NCI-H748 (cell line): ENCODE measurements at regions not wholly inside any gene's neighbourhood (a gene's known extent, or its start where the extent isn't known, plus 50 kb on each side); places are given as distances from the start of the nearest gene placed in this dataset.
A peak's percentile ranks its signal among the peaks of the same experiment; 100 is the strongest.
"Not testable (repeated sequence)": the region's sequence is repeated elsewhere in the genome, so short reads cannot be mapped to it uniquely, and the experiment has no call there.

Source experiments
- DNase-seq: peaks from one replicate; lab custom pipeline; 2025; ENCODE audit not compliant: unreplicated experiment; lab: John Stamatoyannopoulos, UW

DNA sequence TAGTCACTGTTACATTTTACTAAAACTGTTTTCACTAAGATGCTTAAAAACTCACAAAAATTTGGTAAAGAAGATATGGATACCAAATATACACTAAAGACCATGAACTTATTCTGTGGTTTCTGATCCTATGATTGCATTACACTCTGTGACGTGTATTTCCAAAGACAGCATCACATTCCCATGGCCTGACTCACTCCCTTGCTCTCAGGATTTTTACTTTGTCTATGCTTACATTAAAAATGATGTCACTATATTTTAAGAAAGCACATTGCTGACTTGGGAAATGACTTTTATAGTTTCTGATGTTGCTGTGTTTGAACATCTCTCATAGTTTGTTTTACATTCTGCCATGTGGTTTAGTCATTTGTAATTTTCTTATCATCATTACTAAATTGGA lies 327.9 kb upstream of the MAGEB18 start:
- no peak for DNase-seq

DNA sequence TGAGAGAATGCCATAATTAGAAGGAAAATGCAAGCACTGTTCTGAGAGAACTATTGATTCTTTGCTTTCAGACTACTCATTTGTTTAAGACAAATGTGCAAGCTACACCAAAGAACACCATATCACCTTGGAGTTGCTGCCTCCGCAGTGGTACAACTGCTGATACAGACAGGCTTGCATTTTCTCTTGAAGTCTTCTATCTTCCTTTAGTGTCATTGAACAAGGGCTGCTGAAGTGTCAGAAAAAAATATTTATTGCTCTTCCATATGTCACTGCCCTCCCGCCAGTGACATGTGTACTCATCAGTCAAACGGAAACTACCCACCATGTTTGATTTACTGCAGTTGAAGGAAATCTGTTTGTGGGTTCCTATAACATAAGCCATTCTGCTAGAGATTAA lies 318.3 kb upstream of the MAGEB18 start:
- no peak for DNase-seq

- no peak for DNase-seq
Measured at GRCh38 chrX:25851141-25851540, 287.0 kb upstream of the MAGEB18 start.

GRCh38 chrX:25853002-25853479 lies 285.1 kb upstream of the MAGEB18 start:
- no peak for DNase-seq

DNA sequence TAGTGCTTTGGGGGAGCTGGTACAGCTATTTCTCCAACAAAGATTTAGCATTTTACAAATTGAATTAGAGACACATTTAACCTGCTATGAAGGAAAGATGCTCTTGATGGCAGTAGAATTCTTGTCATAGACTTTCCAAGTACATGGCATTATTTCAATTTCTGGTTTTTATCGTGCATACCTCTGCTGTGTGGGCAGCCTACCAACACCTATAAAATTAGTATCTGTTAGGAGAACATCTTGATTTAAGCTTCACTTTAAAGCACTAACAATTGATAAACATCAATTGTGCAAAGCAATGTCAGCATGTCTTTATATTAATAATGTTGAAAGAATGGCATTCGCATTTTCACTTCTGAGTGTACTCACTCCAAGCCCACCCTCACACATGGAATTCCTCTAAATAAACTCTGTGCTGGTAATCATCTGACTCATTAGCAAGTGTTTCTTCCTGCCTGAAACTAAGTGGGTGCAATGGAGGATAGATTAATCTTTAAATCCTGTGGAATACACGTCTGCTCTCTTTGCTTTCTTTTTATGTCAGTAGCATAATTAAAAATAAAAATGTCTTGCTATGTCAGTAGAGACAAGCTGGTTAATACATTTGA lies 279.8 kb upstream of the MAGEB18 start:
- no peak for DNase-seq

DNA sequence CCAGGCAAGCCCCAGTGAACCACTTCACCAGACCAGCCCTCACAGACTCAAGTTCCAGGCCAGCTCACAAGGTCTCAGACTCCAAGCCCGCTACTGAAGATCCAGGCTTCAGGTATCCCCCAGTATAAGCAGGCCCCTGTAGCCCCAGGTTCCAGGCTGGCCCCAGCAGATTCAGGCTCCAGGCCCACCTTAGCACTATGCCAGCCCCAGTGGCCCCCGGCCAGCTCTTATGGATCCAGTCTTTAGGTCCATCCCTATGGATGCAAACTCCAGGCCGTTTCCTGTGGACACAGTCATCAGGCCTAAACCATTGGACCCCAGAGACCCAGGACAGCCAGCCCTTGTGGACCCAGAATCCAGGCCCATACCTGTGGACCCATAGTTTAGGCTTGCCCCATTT lies 277.8 kb upstream of the MAGEB18 start:
- no peak for DNase-seq

- no peak for DNase-seq
Measured at GRCh38 chrX:25869761-25870160, 268.4 kb upstream of the MAGEB18 start.

DNA sequence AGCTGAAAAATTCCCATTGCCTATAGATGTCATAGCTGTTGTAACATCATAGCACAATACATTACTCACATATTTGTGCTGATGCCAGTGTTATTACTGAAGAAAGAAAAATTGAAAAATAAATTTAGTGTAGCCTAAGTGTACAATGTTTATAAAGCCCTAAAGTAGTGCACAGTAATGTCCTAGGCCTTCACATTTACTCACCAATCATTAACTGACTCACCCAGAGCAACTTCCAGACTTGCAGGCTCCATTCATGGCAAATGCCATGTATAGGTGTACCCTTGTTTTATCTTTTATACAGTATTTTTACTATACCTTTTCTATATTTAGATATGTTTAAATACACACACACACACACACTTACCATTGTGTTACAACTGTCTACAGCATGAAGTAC lies 265.4 kb upstream of the MAGEB18 start:
- DNase-seq: no peak

- DNase-seq: peak; percentile 4
Measured at GRCh38 chrX:25873196-25873595, 264.9 kb upstream of the MAGEB18 start.

GRCh38 chrX:25878806-25879205 lies 259.3 kb upstream of the MAGEB18 start:
- no peak for DNase-seq

GRCh38 chrX:25882503-25882902 lies 255.6 kb upstream of the MAGEB18 start:
- DNase-seq: not testable (repeated sequence)

- DNase-seq: no peak
Measured at GRCh38 chrX:25897758-25898157, 240.4 kb upstream of the MAGEB18 start.

GRCh38 chrX:25905728-25906127 lies 232.4 kb upstream of the MAGEB18 start:
- DNase-seq: not testable (repeated sequence)

GRCh38 chrX:25925946-25926345 lies 212.2 kb upstream of the MAGEB18 start:
- no peak for DNase-seq

DNA sequence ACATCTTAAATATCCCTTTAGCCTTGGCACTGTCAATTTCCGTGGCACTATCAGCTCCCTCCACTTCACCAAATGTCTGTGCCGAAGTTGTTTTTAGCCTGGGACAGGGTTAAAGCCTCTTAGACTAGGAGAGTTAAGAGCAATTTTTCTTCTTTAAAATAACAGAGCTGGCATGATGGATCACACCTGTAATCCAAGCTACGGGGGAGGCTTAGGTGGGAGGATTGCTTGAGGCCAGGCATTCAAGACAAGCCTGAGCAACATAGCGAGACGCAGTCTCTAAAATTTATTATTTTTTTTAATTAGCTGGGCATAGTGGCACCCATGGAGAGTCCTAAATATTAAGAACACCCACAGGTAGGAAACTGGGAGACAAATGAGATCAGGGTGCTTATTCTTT lies 209.8 kb upstream of the MAGEB18 start:
- DNase-seq: no peak

GRCh38 chrX:25941087-25941486 lies 197.1 kb upstream of the MAGEB18 start:
- no peak for DNase-seq

DNA sequence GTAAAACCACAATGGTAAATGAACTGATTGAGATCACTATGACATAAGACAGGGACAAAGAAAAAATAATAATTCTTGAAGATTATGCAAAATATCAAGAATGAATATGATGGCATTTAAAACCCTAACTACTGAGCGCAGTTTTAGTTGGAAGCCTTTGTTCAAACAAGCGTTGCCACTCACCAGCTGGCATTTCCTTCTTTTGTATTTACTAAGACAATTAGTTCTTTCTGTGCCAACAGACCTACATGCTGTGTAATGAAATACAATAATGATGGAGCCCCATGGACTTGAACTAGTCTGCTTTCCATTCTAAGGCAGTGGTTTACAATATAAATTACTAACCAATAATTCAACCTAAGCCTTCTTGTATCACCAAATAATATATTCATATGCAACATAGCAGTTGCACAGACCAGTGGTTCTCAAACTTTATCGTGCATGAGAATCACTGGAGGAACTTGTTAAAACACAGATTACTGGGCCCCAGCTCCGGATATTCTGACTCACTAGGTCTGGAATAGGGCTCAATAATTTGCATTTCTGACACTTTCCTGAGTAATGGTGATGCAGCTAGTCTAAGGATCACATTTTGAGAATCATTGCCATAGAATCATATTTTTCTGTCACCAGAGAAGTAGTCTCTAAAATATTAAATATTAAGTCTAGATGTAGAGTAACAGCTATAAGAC lies 196.4 kb upstream of the MAGEB18 start:
- peak; percentile 14 for DNase-seq

DNA sequence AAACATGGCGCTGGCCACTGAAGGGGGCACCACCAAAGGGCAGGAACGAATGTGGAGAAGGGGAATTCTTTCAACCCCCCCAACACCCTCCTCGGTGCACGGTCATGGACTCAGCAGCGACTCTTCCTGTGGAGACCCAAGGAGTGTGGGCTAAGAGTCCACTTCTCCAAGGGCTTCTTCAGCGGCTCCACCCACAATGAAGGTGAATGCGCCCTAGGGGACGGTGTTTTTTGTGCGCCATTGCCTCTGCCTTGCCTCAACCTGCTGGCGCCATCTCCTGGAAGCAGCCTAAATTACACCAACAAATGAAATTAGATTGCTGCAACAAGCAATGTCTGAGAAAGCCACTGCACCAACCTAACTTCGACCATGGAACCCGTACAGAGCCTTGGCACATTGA lies 169.2 kb upstream of the MAGEB18 start:
- DNase-seq: peak; percentile 43

GRCh38 chrX:25976683-25977310 lies 161.3 kb upstream of the MAGEB18 start:
- no peak for DNase-seq

DNA sequence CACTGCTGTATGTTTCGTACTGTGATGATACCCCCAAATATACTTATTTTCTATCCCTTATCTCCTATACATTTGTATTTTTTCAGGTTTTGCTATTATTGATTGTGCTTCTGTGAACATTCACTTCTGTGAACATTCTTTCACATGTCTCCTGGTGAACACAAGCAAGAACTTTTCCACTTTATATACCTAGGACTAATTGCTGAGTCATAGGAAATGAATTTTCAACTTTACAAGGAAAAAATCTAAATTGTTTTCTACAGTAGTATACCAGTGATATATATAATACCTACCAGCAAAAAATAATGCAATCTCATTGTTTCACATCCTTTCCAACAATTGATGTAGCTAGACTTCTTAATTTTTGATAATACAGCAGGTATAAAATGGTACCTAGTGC lies 139.5 kb upstream of the MAGEB18 start:
- DNase-seq: no peak

DNA sequence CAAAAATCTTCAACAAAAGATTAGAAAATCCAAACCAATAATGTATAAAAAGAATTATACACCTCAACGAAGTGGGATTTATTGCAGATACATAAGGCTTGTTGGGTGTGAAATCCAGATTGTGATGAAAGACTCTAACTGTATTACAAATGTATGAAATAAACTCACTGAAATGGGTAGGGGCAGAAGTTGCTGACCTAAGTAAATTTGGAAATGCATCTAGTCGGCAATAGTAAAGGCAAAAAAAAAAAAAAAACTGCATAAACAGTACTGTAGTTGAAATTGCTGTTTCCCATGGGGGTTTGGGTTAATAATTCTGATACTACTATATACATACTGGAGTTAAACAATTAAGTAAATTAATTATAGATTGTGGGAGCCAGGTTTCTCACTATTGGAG lies 130.7 kb upstream of the MAGEB18 start:
- no peak for DNase-seq

GRCh38 chrX:26008042-26008441 lies 130.1 kb upstream of the MAGEB18 start:
- no peak for DNase-seq
